ENCODE measurements at regions not wholly inside any gene's neighbourhood (a gene's known extent, or its start where the extent isn't known, plus 50 kb on each side); places are given as distances from the start of the nearest gene placed in this dataset.

DNA sequence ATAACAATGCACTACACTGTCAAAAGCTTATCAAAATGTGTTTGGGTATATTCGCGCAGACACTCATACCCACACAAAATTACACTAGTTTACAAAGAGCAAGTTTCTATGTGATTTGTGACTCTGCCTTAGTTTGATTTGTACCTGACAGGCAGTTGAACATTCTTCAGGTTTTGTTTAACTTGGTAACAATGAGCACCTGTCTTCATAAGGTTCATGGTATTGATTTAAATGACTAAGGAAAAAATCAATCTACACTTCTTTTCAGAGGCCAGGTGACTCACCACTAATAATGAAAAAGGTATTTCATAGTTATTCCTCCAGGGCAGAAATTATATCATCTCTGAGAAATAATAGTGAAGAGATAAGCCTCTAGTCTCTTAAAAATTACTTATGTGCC is 1114.6 kb upstream of the AGA start:
- TF ChIP-seq CTCF (IDR thresholded peaks at IDR 0.05 in 4 of 5, conservative IDR thresholded peaks at IDR 0.05 in 1 of 5) (no peak), POLR2A (IDR thresholded peaks at IDR 0.05) (no peak)

Measured in gastrocnemius medialis (tissue), 4 donors.